ENCODE measurements at regions not wholly inside any gene's neighbourhood (a gene's known extent, or its start where the extent isn't known, plus 50 kb on each side); places are given as distances from the start of the nearest gene placed in this dataset.

DNA sequence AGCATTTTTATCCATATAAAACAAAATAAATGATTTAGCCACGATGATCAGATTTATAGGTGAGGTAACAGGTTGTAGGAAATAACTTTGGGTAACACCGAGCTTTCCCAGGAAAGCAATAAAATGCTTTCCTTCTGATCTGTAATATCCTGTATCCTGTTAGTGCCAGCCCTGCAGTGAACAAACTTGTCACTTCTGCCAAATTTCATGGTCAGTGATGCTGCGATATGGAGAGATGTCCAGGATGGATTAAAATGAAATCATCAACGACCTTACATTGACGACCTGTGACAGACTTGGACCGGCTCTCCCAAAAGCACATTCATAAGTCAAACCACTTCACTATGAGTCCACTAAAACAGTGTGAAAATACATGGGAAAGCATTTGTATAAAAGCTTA, 608.0 kb upstream of the NRP1 start (continued):
- TF ChIP-seq RAD21 (IDR thresholded peaks at IDR 0.05 in 1 of 2, conservative IDR thresholded peaks at IDR 0.05 in 1 of 2; ENCODE audit: low read depth in 2 of 2, low read length in 2 of 2) (no peak), TBP (IDR thresholded peaks at IDR 0.05; ENCODE audit: low read depth, low read length) (no peak), FOSL1 (IDR thresholded peaks at IDR 0.05; ENCODE audit: insufficient read depth, low read depth, low read length) (no peak), KDM1A (IDR thresholded peaks at IDR 0.05; ENCODE audit: borderline replicate concordance, low read length) (no peak), SP2 (IDR thresholded peaks at IDR 0.05; ENCODE audit: low read length) (no peak)
- TF ChIP-seq, protein P1, sequence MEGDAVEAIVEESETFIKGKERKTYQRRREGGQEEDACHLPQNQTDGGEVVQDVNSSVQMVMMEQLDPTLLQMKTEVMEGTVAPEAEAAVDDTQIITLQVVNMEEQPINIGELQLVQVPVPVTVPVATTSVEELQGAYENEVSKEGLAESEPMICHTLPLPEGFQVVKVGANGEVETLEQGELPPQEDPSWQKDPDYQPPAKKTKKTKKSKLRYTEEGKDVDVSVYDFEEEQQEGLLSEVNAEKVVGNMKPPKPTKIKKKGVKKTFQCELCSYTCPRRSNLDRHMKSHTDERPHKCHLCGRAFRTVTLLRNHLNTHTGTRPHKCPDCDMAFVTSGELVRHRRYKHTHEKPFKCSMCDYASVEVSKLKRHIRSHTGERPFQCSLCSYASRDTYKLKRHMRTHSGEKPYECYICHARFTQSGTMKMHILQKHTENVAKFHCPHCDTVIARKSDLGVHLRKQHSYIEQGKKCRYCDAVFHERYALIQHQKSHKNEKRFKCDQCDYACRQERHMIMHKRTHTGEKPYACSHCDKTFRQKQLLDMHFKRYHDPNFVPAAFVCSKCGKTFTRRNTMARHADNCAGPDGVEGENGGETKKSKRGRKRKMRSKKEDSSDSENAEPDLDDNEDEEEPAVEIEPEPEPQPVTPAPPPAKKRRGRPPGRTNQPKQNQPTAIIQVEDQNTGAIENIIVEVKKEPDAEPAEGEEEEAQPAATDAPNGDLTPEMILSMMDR (IDR thresholded peaks at IDR 0.05; ENCODE audit: control extremely low read depth in 1 of 3, insufficient read depth in 1 of 3, low read depth in 1 of 3, low read length in 3 of 3): no peak

Data from H1 (cell line).